Small intestine (tissue), 7 donors: ENCODE measurements at regions not wholly inside any gene's neighbourhood (a gene's known extent, or its start where the extent isn't known, plus 50 kb on each side); places are given as distances from the start of the nearest gene placed in this dataset.

ENCODE experiments used
- DNase-seq, 2 donors: peaks; one replicate each; pipeline versions ENCODE4 v3.0.0 to v3.0.0-alpha.2; 2013
- FAIRE-seq: peaks from 2 replicates; lab custom pipeline; 2012; peaks lifted over from hg19 to GRCh38; lab: Jason Lieb, UNC
- H3K27ac ChIP-seq, 3 donors: one replicate each; pipeline ENCODE4 v1.5.1; 2013; ENCODE audit warnings: low read length in 2 of 3, mild to moderate bottlenecking in 2 of 3, control low read depth in 1 of 3, inconsistent platforms in 1 of 3, low read depth in 1 of 3, moderate library complexity in 1 of 3
- H3K27me3 ChIP-seq, 3 donors: one replicate each; pipeline ENCODE4 v1.6.1; 2013; ENCODE audit warnings: low read length in 3 of 3, inconsistent platforms in 1 of 3; ENCODE audit not compliant: control insufficient read depth in 3 of 3, insufficient read depth in 3 of 3
- H3K36me3 ChIP-seq, 3 donors: one replicate each; pipeline ENCODE4 v1.6.1; 2013; ENCODE audit warnings: low read length in 3 of 3, inconsistent platforms in 1 of 3, low read depth in 1 of 3, mild to moderate bottlenecking in 1 of 3, moderate library complexity in 1 of 3; ENCODE audit not compliant: control insufficient read depth in 3 of 3, insufficient read depth in 2 of 3
- H3K4me1 ChIP-seq, 3 donors: one replicate each; pipeline ENCODE4 v1.6.1; 2013; ENCODE audit warnings: low read length in 2 of 3, inconsistent platforms in 1 of 3, low read depth in 1 of 3, mild to moderate bottlenecking in 1 of 3, moderate library complexity in 1 of 3; ENCODE audit not compliant: control insufficient read depth in 3 of 3, insufficient read depth in 2 of 3
- H3K4me3 ChIP-seq, 3 donors: one replicate each; pipeline ENCODE4 v1.5.1; 2013; ENCODE audit warnings: low read length in 3 of 3, control low read depth in 1 of 3, inconsistent platforms in 1 of 3, low read depth in 1 of 3, mild to moderate bottlenecking in 1 of 3, moderate library complexity in 1 of 3
- H3K9me3 ChIP-seq, 2 donors: one replicate each; pipeline ENCODE4 v1.6.1; 2013; ENCODE audit warnings: low read depth in 1 of 2, low read length in 1 of 2; ENCODE audit not compliant: control insufficient read depth in 2 of 2, insufficient read depth in 1 of 2
- WGBS, 3 donors: extraction: QIAGEN DNeasy Blood & Tissue Kit; methylation state at CpG; one replicate each; pipeline ENCODE4 v1.1.7; 2013; 5-methylcytosine and 5-hydroxymethylcytosine counted together
- donor health status: healthy with polysubstance abuse.
- donor health status: control.
- donor health status: control.
- donor health status: Bipolar disorder and iron deficiency.
- donor health status: healthy.

DNA sequence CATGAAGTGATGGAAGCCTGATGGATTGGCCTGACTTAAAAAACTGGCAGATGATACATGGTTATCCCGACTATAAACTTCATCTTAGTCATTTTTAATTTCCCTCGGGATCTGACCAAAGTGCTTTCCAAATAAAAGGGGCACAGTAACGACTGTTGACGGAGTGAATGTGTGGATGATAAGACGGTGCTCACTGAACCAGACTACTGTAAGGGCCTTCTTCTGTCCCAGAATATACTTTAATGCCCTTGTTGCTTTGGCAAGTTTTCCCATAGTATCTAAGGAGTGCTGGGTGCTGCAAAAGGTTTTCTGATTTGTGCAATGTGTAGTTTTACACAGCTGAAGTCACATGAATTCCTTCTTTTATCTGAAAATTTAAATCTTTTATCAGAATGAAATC, 373.5 kb downstream of the DSEL start:
- Histone ChIP-seq H3K4me1 (peaks cover 0 to 7% (median 0%) of the 10 kb centered on the region in 3 donors), H3K4me3 (no peak overlapping the region), H3K9me3 (no peaks in the 10 kb centered on the region), H3K27ac (no peak overlapping the region), H3K36me3 (no peaks in the 10 kb centered on the region), H3K27me3 (no peaks in the 10 kb centered on the region)
- 37 to 57% (median 54%) methylated on average over 5 of the region's 5 CpGs for WGBS, 3 donors
- DNase-seq: no peak
- no peak for FAIRE-seq

DNA sequence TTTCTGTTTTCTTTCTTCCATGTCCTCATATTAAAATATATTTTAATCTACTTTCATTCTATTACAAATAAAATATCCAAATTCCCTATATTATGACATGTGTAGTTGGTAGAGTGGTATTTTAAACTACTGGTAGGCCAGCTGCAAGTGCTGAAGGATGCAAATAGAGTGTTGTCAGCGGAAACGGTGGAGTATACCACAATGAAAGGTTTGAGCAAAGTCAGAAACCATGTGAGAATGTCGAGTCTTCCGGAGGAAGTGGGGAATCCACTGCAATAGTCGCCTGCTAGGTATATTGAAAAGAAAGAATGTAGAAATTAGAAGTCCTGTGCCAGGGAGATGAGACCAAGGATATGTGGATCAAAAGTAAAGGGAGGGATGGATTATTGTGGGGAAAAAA, 373.9 kb downstream of the DSEL start:
- FAIRE-seq (no peak), DNase-seq (no peak)
- H3K9me3 ChIP-seq: no peaks in the 10 kb centered on the region
- no peak overlapping the region for H3K27ac ChIP-seq
- 80 to 90% (median 85%) methylated on average over 5 of the region's 5 CpGs for WGBS, 3 donors
- H3K4me3 ChIP-seq: no peak overlapping the region
- H3K36me3 ChIP-seq: no peaks in the 10 kb centered on the region
- peaks cover 0 to 7% (median 0%) of the 10 kb centered on the region in 3 donors for H3K4me1 ChIP-seq
- no peaks in the 10 kb centered on the region for H3K27me3 ChIP-seq

- H3K27ac ChIP-seq: no peak overlapping the region
- no peak overlapping the region for H3K4me3 ChIP-seq
- H3K9me3 ChIP-seq: no peaks in the 10 kb centered on the region
- no peaks in the 10 kb centered on the region for H3K27me3 ChIP-seq
- H3K4me1 ChIP-seq: peaks cover 0 to 4% (median 0%) of the 10 kb centered on the region in 3 donors
- H3K36me3 ChIP-seq: no peaks in the 10 kb centered on the region
- no peak for DNase-seq
- 68 to 78% (median 71%) methylated on average over 2 of the region's 2 CpGs for WGBS, 3 donors
- no peak for FAIRE-seq
These were observed 376.0 kb downstream of the DSEL start for GRCh38 chr18:67140495-67140894.

- Histone ChIP-seq H3K36me3 (no peaks in the 10 kb centered on the region), H3K9me3 (no peaks in the 10 kb centered on the region), H3K27me3 (peaks cover 0 to 1% (median 0%) of the 10 kb centered on the region in 3 donors), H3K4me1 (no peaks in the 10 kb centered on the region), H3K4me3 (no peak overlapping the region), H3K27ac (no peak overlapping the region)
- WGBS, 3 donors: 24 to 56% (median 50%) methylated on average over 1 of the region's 1 CpG
- FAIRE-seq (no peak), DNase-seq (no peak)
These were observed 376.6 kb downstream of the DSEL start for GRCh38 chr18:67139899-67140298.

- H3K4me1 ChIP-seq: no peaks in the 10 kb centered on the region
- no peaks in the 10 kb centered on the region for H3K9me3 ChIP-seq
- FAIRE-seq (no peak), DNase-seq (no peak)
- no peak overlapping the region for H3K27ac ChIP-seq
- 53 to 72% (median 67%) methylated on average over 4 of the region's 4 CpGs for WGBS, 3 donors
- H3K4me3 ChIP-seq: no peak overlapping the region
- H3K36me3 ChIP-seq: no peaks in the 10 kb centered on the region
- H3K27me3 ChIP-seq: peaks cover 0 to 2% (median 0%) of the 10 kb centered on the region in 3 donors
These were observed 380.5 kb downstream of the DSEL start for GRCh38 chr18:67135981-67136380.

DNA sequence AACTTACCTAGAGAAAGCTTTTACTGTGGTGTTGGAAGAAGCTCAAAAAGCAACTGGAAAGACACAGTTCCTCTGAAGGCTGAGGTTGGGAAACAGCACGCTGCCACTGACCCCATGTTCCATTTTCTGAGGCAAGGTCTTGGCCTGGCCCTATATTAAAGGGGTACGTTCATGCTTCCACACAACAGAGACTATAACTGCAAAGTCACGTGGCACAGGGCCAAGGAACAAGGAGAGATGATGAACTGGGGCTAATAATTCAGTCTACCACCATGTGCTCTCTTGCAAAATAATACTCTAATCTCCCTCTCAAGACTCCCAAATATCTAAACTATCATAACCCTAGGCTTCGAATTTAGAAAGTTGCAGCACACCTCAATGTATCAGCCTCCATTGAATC, 381.6 kb downstream of the DSEL start:
- H3K27ac ChIP-seq: no peak overlapping the region
- no peak for FAIRE-seq
- no peak for DNase-seq
- peaks cover 0 to 2% (median 0%) of the 10 kb centered on the region in 3 donors for H3K27me3 ChIP-seq
- no peaks in the 10 kb centered on the region for H3K36me3 ChIP-seq
- no peaks in the 10 kb centered on the region for H3K9me3 ChIP-seq
- WGBS, 3 donors: 69 to 74% (median 72%) methylated on average over 4 of the region's 4 CpGs
- H3K4me3 ChIP-seq: no peak overlapping the region
- H3K4me1 ChIP-seq: no peaks in the 10 kb centered on the region

DNA sequence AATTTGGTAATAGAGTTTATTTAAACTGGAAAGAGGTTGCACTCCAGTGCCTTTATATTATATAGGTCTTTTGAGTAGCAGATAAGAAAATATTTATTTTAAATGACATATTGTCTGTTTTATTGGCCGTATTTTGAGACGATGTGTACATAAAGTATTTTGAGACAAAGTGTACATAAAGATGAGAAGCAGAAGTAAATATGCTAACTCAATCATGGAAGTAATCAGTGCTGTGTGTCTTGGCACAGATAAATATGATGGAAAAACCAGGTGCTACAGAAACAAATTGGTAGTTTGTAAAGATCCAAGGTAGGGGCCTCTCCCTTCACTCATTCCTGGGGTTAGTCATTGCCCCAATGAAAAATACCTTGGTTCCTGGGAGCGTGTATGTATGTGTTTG, 382.9 kb downstream of the DSEL start:
- no peak for FAIRE-seq
- 49 to 58% (median 55%) methylated on average over 3 of the region's 3 CpGs for WGBS, 3 donors
- Histone ChIP-seq H3K4me3 (no peak overlapping the region), H3K27me3 (peaks cover 0 to 2% (median 0%) of the 10 kb centered on the region in 3 donors), H3K27ac (no peak overlapping the region), H3K36me3 (no peaks in the 10 kb centered on the region), H3K4me1 (no peaks in the 10 kb centered on the region), H3K9me3 (no peaks in the 10 kb centered on the region)
- no peak for DNase-seq

GRCh38 chr18:67132919-67133318, 383.6 kb downstream of the DSEL start:
- Histone ChIP-seq H3K36me3 (no peaks in the 10 kb centered on the region), H3K9me3 (no peaks in the 10 kb centered on the region), H3K27me3 (peaks cover 0 to 2% (median 0%) of the 10 kb centered on the region in 3 donors), H3K4me3 (no peak overlapping the region), H3K4me1 (no peaks in the 10 kb centered on the region), H3K27ac (no peak overlapping the region)
- FAIRE-seq: no peak
- DNase-seq: no peak
- WGBS, 3 donors: 24 to 34% (median 26%) methylated on average over 2 of the region's 2 CpGs

DNA sequence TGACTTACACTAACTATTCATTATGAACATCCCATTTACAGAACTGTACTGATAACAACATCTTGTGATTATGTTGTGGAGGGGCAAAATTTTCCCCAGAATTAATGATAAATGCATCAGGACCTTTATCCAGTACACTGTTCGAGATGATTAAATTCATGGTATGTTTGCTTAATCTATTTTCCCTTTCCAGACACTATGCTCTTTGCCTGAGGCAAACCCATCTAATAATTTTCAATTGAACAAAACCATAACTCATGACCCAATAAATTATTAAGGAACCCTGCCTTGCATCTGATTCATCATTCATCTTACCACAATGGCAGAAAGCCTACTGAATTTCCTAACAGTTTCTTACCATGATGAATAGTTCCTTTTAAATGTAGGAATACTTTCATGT, 385.0 kb downstream of the DSEL start:
- H3K27ac ChIP-seq: no peak overlapping the region
- no peak overlapping the region for H3K4me3 ChIP-seq
- no peaks in the 10 kb centered on the region for H3K4me1 ChIP-seq
- no peaks in the 10 kb centered on the region for H3K36me3 ChIP-seq
- H3K27me3 ChIP-seq: peaks cover 0 to 2% (median 0%) of the 10 kb centered on the region in 3 donors
- FAIRE-seq: no peak
- no peaks in the 10 kb centered on the region for H3K9me3 ChIP-seq
- no peak for DNase-seq
- 67 to 79% (median 71%) methylated on average over 1 of the region's 1 CpG for WGBS, 3 donors
